HT-29 (cell line): ENCODE measurements at regions not wholly inside any gene's neighbourhood (a gene's known extent, or its start where the extent isn't known, plus 50 kb on each side); places are given as distances from the start of the nearest gene placed in this dataset.

Source experiments
- DNase-seq: peaks from one replicate; pipeline ENCODE4 v3.0.0-alpha.2; 2015; ENCODE audit warnings: low spot score

DNA sequence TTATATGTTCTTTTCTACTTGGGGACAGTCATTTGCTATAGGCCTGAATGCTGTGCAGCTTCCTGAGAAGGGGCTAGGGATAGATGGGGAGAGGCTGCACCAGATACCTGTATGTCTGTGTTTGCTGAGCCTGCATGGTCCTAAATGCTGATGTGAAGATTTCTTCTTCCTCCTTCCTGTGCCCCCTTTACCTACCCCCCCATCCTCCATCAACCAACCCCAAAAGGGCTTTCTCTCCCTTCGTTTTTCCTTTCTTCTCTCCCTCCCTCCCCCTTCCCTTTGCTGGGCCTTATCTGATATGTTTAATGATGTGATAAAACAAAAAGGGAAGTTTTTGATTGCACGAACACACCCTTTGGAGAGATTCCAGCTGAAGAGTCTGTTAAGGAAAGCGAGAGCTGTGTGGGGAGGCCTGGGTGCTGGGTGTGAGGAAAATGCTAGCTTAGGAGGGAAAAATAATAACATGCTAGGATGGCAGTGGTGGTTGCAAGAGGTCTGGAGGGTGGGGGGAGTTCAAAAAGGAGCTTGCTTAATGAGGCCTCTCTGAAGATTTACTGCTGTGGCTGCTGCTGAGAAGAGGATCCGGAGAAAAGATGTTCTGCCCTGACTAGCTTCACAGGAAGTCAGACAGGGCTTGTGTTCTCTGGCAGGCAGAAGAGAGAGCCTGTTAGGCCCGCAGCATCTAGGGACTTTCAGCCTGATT is 101.8 kb downstream of the SAMD9 start:
- no peak for DNase-seq

DNA sequence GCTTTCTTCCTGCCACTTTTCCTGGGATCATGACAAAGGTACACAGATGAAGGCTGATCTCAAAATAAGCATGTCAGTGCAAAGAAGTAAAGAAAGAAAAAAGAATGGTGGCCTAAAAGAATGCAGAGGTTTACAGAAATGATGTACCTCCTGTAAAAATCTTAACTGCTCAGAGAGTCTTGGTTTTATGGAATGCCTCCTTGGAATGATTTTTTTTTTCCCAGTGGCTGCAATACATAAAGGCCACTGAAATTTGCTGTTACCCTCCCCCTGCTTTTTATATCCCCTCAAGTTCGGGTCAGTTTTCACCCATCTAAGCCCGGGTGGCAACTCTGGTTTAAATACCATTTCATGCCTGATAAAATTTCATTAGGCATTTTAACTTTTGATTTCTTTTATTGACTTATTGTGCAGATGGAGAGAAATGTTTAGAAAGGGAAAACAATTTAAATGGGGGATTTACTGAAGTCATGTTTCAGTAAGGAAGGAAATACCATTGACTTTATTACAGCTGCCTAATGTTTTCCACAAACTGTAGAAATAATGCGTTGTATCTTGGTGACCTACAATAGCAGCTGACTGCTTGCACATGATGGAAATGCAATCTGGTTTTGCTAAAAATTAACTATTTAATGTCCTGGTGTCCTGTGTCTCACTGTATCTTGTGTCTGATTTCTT is 102.5 kb downstream of the SAMD9 start:
- DNase-seq, result no peak

DNA sequence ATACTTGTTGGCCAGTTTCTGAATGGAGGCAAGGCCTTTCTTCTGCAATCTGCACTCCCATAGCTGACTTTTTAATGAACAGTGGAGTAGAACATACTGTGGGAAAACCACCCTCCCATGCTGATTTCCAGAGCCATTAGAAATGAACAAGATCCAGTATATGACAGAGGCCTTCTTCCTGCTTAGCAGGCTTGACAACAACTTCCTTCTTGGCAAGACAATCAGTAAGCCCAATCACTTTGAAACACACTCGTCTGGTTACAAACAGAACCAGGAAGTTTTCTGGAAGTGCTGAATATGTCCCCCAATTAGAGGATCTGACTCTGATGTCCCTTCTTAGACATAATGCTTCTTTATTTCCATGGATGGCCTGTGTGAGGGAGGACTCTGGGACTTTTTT is 103.4 kb downstream of the SAMD9 start:
- peak; percentile 40 for DNase-seq

DNA sequence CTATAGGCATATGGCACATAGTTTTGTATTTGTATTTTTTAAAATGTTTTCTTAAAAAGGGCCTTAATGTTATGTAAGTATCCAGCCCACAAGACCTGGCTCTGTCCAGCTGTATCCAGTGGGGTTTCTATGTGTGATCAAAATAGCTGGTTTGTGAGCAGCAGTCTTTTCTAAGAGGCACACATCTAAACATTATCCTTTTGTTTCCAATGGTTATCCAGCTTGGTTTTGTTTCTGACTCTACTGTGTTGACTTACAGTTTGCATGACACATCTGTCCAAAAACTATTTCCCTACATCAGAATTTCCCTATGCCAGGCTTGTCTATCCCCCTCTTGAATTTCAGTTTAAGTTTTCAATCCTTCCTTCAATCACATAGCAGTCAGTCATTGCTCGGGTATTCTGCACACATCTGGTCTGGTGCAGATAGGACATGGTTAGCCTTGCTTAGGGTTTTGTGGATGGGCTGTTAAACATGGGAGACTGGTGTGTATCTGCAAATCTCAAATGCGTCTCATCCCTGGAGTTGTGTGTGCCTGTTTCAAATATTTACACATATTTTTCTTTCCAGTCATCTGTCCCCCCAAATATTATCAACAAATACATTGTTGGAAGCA is 104.2 kb downstream of the SAMD9 start:
- DNase-seq, result no peak

DNA sequence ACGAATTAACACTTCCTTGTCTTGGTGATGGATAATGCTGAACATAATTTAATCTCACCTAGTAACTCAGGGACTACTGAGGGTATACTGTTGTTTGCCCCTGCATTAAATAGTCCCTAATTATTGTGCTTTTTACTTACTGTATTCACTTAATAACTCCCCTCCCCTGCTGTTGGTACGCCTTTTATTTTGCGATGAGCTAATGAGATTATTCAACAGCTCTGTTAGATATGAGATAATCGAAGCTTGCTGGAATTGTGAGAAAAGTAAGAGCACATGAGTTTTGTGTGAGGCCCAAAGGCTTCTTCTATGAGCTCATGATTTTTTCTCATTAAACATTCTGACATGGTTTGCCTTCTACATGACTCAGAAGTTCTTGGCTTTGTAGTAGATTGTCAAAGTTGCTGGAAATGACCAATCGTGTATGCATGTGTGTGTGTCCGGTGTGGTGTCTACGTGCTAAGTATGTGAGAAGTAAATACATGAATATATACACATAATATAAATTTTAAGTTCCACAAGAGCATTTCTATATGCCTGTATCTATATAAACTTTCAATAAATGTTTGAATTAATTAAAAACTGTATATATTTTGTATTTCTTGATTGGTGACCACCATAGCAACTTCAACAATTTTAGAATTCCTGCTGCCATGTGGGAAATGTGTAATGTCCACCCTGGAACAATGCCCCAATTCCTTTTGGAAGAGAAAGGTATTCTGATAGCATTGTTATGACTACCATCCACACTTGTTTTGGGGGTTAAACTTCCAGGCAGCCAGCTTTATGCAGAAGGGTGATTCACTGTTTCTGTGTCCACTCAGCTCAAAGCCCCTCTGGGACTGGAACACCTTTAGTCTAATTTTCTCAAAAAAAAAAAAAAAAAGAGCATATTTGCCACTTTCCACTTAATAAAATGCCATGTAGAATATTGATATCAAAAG is 106.2 kb downstream of the SAMD9 start:
- DNase-seq, result no peak

DNA sequence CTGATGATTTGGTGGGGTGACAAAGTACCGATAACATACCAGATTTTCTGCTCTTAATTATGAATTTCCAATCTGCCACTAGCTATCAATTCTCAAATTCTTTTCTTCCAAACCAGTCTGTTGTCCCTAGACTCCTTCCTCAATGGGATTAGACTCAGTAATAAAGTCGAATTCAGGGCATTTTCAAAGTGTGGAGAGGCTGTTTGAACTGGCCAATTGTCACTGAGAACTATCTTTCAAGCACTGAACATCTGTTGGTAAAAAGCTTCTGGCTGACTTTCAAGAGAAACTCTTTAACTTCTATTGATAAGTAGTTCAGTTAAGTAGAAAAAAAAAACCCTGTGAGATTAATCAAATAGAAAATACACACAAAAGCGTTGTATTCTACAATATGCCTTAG is 108.9 kb downstream of the SAMD9 start:
- DNase-seq, result no peak

DNA sequence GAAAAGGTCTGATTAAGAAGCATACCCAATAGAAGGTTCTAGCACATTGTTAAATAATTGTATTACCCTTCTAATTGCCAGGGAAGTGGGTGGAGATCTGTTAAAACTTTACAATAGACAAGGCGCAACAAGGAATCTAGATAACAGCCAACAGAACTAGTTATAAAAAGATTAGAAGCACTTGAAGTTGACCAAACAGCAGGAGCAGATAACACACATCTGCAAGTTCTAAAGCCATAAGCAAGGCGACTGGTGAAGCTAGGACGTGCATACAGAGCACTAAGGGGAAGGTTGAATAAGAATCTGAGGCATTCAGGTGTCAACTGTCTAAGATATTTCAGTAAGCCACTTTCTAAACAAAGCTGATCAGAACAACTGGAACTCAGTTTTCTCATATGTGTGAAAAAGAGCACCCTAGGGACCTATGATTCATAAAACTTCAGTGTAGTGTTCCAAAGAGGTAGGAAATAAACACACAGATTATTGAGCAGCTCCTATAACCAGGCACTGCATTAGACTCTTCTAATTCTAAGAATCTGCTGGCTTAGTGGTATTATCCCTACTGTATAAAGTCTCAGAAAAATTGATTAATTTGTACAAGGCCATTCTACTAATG is 111.2 kb downstream of the SAMD9 start:
- DNase-seq, result no peak

DNA sequence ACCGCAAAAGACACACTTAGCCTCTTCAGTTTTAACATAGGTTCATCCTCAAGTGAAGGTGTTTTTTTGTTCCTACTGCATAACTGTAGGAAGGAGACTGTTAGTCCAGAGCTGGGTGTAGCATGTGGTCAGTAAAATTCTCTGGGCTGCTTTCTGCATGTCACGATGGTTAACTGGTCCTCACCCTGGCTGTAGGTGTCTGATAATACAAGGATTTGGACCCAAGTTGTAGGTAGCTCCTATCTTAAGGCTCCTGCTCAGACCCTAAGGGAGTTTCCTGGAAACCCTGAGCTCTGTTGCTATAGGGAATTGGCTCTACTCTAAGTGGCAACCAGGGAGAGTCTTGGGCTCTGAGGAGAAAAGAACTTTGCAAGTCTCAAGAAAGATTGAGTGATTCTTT is 112.9 kb downstream of the SAMD9 start:
- DNase-seq, result no peak

DNA sequence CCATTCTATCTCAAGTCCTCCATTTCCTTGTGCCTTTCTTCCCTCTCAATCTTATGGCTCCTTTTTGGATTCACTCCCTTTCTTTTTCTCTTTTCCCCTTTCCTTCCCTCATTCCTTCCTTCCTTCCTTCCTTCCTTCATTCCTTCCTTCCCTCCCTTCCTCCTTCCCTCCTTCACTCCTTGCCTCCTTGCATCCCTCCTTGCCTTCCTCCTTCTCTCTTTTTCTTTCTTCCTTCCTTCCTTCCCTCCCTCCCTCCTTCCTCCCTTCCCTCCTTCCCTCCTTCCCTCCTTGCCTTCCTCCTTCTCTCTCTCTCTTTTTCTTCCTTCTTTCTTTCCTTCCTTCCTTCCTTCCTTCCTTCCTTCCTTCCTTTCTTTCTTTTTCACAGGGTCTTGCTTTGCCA is 120.1 kb downstream of the SAMD9 start:
- no peak for DNase-seq

DNA sequence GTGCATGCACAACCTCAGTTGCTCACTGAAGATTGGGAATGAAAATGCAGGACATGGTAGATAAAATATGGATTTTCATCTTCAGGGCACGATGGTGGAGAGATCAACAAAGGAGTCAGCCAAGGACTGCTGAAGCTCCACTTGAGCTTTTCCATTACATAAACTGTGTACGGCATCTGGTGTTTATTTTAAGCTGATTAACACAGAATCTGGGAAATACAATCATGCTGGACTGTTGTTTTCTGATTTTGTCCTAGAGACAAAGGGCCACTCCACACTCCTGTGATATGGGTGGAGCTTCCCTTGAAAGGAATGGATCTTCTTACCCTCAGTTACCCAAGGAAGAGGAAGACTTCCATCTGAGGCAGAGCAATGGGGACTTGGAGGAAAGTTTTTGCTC is 120.6 kb downstream of the SAMD9 start:
- no peak for DNase-seq

DNA sequence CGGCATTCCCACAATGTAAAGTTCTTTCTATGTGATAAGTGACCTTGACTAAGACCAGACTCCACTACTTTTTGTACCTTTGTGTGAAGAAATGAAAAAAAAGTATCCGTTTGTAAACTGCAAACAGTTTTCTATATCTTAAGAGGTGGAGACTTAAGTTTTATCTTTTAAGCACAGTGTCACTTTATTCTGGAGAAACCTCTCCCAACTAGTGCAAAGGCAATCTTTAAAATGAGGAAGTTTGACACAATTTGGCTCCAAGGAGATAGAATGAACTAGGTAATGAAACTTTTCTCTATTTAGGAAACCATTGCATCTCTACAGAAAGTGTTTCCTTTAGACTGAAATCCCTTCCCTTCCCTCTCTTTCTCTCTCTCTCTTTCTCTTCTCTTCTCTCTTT is 122.9 kb downstream of the SAMD9 start:
- DNase-seq, result no peak

DNA sequence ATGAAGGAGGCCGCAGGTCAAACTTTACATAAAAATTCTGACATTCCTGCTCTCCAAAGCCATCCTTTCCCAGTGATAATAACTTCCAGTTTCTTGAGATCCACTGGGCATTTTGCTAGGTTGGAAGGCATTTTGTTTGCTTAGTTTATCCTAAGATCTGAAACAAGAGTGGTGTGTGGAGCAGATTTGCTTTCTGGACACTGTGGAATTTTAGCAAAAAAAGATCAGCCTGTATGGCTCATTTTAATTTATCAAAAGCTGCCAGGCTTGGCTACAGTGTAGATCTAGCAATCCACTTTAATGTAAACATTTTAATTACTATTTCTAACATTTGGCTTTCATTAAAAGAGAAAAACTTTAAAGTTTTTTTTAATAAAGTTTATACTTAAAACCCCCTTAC is 124.8 kb downstream of the SAMD9 start:
- no peak for DNase-seq

DNA sequence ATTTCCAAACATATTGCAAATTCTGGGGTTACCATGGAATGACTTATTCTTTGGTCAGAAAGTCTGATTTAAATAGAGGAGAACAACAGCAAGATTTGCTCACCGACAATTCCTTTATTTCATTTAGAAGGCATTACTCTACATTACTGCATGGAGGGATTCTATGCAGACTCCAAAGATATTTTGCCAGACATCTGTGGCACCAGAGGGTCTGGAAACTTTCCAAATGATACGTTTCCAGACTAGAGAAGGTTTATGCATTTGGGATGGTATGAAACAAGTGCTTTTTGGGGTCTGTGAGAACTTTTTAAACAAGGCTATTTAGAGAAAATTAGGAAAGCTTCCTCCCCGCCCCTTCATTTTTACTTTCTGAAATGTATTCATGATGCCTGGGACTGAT is 125.3 kb downstream of the SAMD9 start:
- no peak for DNase-seq

DNA sequence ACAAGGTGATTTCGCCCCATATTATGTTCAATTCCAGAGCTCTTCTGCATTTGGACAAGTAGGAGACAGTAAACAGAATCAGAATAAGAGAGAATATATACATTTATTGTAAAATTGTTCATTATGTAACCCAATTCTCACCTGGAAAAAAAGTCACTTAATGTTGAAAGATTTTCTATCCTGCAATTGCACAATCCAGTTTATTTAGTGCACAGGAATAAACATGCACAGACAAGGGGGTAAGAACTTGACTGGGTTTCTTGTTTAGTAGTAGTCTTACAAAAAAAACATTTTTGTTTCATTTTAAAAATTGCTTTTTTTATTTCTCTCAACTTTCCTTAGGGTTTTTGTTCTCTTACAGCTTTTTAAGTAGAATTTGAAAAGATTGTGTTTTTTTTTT is 126.6 kb downstream of the SAMD9 start:
- no peak for DNase-seq

DNA sequence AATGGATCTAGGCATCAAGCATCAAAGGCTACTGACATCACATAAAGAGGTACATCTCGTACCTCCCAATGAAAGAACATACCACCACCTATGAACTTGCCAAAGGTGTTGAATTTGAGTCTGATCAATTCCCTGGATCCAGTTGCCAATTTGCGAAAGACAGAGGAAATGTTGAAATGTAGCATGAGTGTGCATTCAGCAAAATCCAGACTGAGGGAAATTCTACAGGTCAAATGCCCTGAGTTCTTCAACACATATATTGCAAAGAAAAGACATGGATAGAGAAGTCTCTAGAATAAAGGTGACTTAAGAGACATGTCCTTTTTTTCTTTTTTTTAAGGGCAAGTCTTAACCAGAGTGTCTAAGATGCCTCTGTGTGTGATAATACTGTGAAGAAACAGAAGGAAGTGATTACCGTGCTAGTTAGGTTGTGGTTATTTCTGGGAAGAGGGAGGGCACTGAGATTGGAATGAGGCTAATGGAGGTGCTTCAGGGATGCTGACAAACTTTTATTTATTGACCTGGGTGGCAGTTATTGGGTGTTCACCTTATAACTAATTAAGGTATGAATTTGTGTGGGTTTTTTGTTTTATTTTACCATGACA is 128.7 kb downstream of the SAMD9 start:
- DNase-seq, result no peak

DNA sequence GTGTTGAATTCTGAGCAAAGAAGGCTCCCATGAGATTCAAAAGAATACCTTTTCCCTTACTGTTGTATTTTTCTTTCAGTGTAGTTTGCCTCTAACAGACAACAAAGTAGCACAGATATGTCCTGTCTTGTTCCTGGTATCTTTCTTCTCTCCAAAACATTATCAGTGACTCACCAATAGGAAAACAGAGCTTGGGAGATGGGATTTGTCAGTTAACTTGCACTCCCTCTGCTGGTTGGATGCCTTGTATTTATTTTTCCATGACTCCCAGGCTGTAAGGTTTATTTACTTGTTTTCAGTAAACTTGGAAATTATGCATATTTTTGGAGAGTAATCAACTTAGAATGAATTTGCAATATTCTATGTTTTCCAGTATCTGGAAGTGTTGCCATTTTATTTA is 129.7 kb downstream of the SAMD9 start:
- peak; percentile 72 for DNase-seq

DNA sequence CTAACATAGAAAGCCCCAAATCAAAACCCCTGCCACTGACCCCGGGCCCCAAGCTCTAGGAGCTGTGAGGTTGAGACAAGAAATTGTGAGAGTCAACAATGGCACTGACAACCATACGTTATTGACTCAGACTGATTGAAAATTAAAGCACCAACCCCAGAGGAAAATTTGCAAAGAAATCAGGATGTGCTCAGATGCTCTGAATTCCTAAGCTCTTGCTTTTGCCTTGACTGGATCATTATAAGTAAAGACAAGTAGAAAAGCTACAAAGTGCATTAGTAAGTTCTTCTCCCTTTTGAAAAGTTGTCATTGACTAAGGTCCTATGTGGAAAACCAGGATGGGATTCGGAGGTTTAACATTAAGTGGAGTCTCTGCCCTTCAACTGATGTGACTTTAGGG is 130.2 kb downstream of the SAMD9 start:
- no peak for DNase-seq

DNA sequence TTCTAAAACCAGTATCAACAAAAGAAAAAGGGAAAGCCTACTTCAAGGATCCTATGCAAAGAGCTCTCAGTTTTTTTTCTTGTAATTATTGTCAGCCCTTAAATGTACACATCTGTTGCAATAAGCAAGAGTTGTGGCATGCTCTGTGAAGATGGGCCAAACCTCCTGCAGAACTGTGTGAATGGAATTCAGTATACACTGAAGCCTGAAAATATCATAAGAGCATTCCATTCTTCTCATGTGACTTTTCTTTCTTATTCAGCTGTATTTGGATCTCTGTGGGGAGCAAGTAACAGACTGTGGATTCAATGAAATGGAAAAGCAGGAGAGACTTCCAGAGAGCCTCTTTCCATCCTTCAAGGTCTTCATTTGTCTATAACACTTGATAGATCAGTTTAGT is 130.7 kb downstream of the SAMD9 start:
- DNase-seq, result no peak

DNA sequence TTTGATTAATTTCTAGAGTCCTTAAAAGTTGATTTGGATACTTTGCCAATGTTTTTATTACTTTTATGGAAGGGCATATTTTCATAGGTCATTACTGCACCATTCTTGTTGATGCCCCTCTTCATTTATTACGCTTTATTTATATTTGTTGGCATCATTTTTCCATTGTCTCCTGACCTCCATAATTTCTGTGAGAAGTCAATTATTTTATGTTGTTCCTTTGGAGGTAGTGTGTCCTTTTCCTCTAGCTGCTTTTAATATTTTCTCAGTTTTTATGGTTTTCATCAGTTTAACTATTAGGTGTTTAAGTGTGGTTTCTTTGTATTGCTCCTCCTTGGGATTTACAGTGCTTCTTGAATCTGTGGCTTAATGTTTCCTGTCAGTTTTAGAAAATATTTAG is 134.9 kb downstream of the SAMD9 start:
- DNase-seq, result no peak

DNA sequence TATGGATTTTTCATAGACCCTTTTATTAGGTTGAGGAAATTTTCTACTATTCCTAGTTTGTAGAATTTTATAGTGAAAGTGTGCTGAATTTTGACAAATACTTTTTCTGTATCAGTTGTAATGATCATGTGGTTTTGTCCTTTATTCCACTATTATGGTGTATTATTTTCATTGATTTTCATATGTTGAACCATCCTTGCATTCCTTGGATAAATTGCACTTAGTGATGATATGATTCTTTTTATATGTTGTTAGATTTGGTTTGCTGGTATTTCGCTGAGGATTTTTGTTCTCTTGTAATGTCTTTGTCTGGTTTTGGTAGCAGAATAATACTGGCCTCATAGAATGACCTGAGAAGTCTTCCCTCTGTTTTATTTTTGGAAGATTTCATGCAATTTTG is 140.6 kb upstream of the CDK6 start:
- no peak for DNase-seq

DNA sequence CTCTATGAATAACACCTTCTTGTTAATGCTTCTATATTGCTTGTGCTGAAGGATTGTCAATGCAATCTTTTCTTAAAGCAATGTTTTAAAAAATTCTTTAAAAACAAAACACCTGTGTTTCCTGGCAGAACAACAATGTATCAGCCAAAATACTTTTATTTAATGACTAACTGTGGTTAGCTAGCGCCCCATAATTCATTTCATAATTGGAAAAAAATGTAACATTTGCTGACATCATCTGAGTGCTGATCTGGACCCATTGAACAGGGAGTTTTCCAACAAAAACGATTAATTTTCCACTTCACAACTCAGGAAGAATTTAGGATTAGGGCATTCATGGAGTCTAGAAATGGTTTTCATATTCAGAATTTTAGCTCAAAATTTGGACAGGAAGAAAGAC is 137.6 kb upstream of the CDK6 start:
- DNase-seq, result no peak
